ENCODE measurements at regions not wholly inside any gene's neighbourhood (a gene's known extent, or its start where the extent isn't known, plus 50 kb on each side); places are given as distances from the start of the nearest gene placed in this dataset.

- Histone ChIP-seq H3K9me3 (ENCODE audit: insufficient read depth, low read length) (no peaks in the 10 kb centered on the region), H3K9ac (ENCODE audit: low read length) (no peak overlapping the region), H3K79me2 (ENCODE audit: insufficient read depth, low read length) (no peaks in the 10 kb centered on the region), H3K9me2 (replicated peaks; ENCODE audit: insufficient read depth, low read length) (no peaks in the 10 kb centered on the region; the same call in 1 of the 2 replicates), H4K20me1 (ENCODE audit: low read depth, low read length) (no peaks in the 10 kb centered on the region), H3F3A (ENCODE audit: insufficient read depth) (no peaks in the 10 kb centered on the region), H3K36me3 (ENCODE audit: low read length) (no peaks in the 10 kb centered on the region), H3K27me3 (ENCODE audit: low read length) (no peaks in the 10 kb centered on the region), H3K4me3 (ENCODE audit: insufficient read depth, low read length, poor library complexity, severe bottlenecking) (no peak overlapping the region), H2AFZ (ENCODE audit: low read depth, low read length, severe bottlenecking) (no peak overlapping the region), H3K4me2 (ENCODE audit: low read depth, low read length, poor library complexity, severe bottlenecking) (no peak overlapping the region), H3K27ac (ENCODE audit: low read depth, low read length) (no peak overlapping the region)
- no peak for TF ChIP-seq EZH2phosphoT487 (conservative IDR thresholded peaks at IDR 0.05; ENCODE audit: low read length)
- no peak for TF ChIP-seq CTCF (IDR thresholded peaks at IDR 0.05; ENCODE audit: insufficient read depth, low read length, poor library complexity, severe bottlenecking)
These were observed 758.6 kb upstream of the KCND2 start for GRCh38 chr7:119514326-119514725.

- H3K27ac ChIP-seq (ENCODE audit: low read depth, low read length) = no peak overlapping the region
- no peaks in the 10 kb centered on the region for H3K79me2 ChIP-seq (ENCODE audit: insufficient read depth, low read length)
- no peak overlapping the region for H3K4me2 ChIP-seq (ENCODE audit: low read depth, low read length, poor library complexity, severe bottlenecking)
- no peaks in the 10 kb centered on the region for H4K20me1 ChIP-seq (ENCODE audit: low read depth, low read length)
- no peak for TF ChIP-seq EZH2phosphoT487 (conservative IDR thresholded peaks at IDR 0.05; ENCODE audit: low read length)
- TF ChIP-seq CTCF (IDR thresholded peaks at IDR 0.05; ENCODE audit: insufficient read depth, low read length, poor library complexity, severe bottlenecking) = no peak
- no peak overlapping the region for H3K9ac ChIP-seq (ENCODE audit: low read length)
- no peaks in the 10 kb centered on the region for H3K9me2 ChIP-seq (replicated peaks; ENCODE audit: insufficient read depth, low read length)
- no peaks in the 10 kb centered on the region for H3F3A ChIP-seq (ENCODE audit: insufficient read depth)
- no peaks in the 10 kb centered on the region for H3K9me3 ChIP-seq (ENCODE audit: insufficient read depth, low read length)
- no peaks in the 10 kb centered on the region for H3K27me3 ChIP-seq (ENCODE audit: low read length)
- H2AFZ ChIP-seq (ENCODE audit: low read depth, low read length, severe bottlenecking) = no peak overlapping the region
- no peak overlapping the region for H3K4me3 ChIP-seq (ENCODE audit: insufficient read depth, low read length, poor library complexity, severe bottlenecking)
- no peaks in the 10 kb centered on the region for H3K36me3 ChIP-seq (ENCODE audit: low read length)
These were observed 757.8 kb upstream of the KCND2 start for GRCh38 chr7:119515214-119515613.

- no peaks in the 10 kb centered on the region for H3K9me2 ChIP-seq (replicated peaks; ENCODE audit: insufficient read depth, low read length)
- no peaks in the 10 kb centered on the region for H4K20me1 ChIP-seq (ENCODE audit: low read depth, low read length)
- H3K9ac ChIP-seq (ENCODE audit: low read length) = no peak overlapping the region
- no peak for TF ChIP-seq EZH2phosphoT487 (conservative IDR thresholded peaks at IDR 0.05; ENCODE audit: low read length)
- no peak for TF ChIP-seq CTCF (IDR thresholded peaks at IDR 0.05; ENCODE audit: insufficient read depth, low read length, poor library complexity, severe bottlenecking)
- H2AFZ ChIP-seq (ENCODE audit: low read depth, low read length, severe bottlenecking) = no peak overlapping the region
- no peak overlapping the region for H3K27ac ChIP-seq (ENCODE audit: low read depth, low read length)
- H3K27me3 ChIP-seq (ENCODE audit: low read length) = no peaks in the 10 kb centered on the region
- H3K79me2 ChIP-seq (ENCODE audit: insufficient read depth, low read length) = no peaks in the 10 kb centered on the region
- no peaks in the 10 kb centered on the region for H3K36me3 ChIP-seq (ENCODE audit: low read length)
- H3K4me3 ChIP-seq (ENCODE audit: insufficient read depth, low read length, poor library complexity, severe bottlenecking) = no peak overlapping the region
- H3K4me2 ChIP-seq (ENCODE audit: low read depth, low read length, poor library complexity, severe bottlenecking) = no peak overlapping the region
- no peaks in the 10 kb centered on the region for H3K9me3 ChIP-seq (ENCODE audit: insufficient read depth, low read length)
- H3F3A ChIP-seq (ENCODE audit: insufficient read depth) = no peaks in the 10 kb centered on the region
These were observed 757.0 kb upstream of the KCND2 start for GRCh38 chr7:119515962-119516361.
